K562 (cell line): ENCODE measurements at regions not wholly inside any gene's neighbourhood (a gene's known extent, or its start where the extent isn't known, plus 50 kb on each side); places are given as distances from the start of the nearest gene placed in this dataset.

Experiments used
- ATAC-seq: fragments of 200-7000 bp; cut with Tn5 transposase; 3 replicates; pipeline ENCODE4 v1.9.1; 2020; ENCODE audit warnings: moderate library complexity
- BruUV-seq: library from RNA; stranded (reverse); fragments of 400-500 nt; replicated peaks from 2 replicates; lab custom pipeline; 2021; lab: Mats Ljungman, UMichigan
- CTCF ChIA-PET: fragments of 300-600 bp; formaldehyde crosslinking; extraction: SDS; loops from one replicate; lab custom pipeline; 2021; ENCODE audit warnings: low intra/inter-chr PET ratio; lab: Yijun Ruan, JAX
- POLR2A ChIA-PET: fragments of 300-600, 350-650 bp; sonication (Branson Sonifier 250); formaldehyde crosslinking; extraction: SDS; loops from one replicate; lab custom pipeline; 2021; ENCODE audit warnings: antibody characterized with exemption, inconsistent platforms; lab: Yijun Ruan, JAX
- DNase-seq, 4 experiments: peaks; one replicate each; pipeline versions ENCODE4 v3.0.0 to v3.0.0-alpha.2; 2011 to 2018; ENCODE audit warnings: low spot score in 3 of 4, mixed read lengths in 3 of 4; ENCODE audit errors: extremely low read depth in 1 of 4
- FAIRE-seq: peaks from 2 replicates; lab custom pipeline; 2011; peaks lifted over from hg19 to GRCh38; lab: Jason Lieb, UNC
- H2AFZ ChIP-seq: 2 replicates; pipeline ENCODE4 v1.6.0; 2011; ENCODE audit warnings: low read depth, low read length, control low read depth, inconsistent platforms
- H3K27ac ChIP-seq: fragments of 200-600 bp; 3 replicates; pipeline ENCODE4 v1.8.0; 2011; ENCODE audit warnings: low read depth, mild to moderate bottlenecking, control low read depth, inconsistent platforms, low read length, moderate library complexity, mixed read lengths; ENCODE audit errors: extremely low read depth
- H3K27me3 ChIP-seq, 2 experiments: fragments of 300-600 bp in 1 of 2; 2 replicates in 1 of 2; 3 replicates in 1 of 2; pipeline versions ENCODE4 v1.6.0 to v1.8.0; 2011; ENCODE audit warnings: inconsistent platforms in 2 of 2, low read length in 2 of 2, mild to moderate bottlenecking in 1 of 2, mixed read lengths in 1 of 2, moderate library complexity in 1 of 2; ENCODE audit not compliant: control insufficient read depth in 2 of 2, insufficient read depth in 2 of 2
- H3K36me3 ChIP-seq: fragments of 300-600 bp; 3 replicates; pipeline ENCODE4 v1.8.0; 2011; ENCODE audit warnings: mild to moderate bottlenecking, low read length, inconsistent platforms; ENCODE audit not compliant: control insufficient read depth, insufficient read depth
- H3K4me1 ChIP-seq, 2 experiments: fragments of 200-600 bp in 1 of 2; replicated peaks in 1 of 2; 2 replicates in 1 of 2; 3 replicates in 1 of 2; pipeline versions ENCODE4 v1.5.1 to v1.8.0; 2011; ENCODE audit warnings: inconsistent platforms in 2 of 2, low read length in 2 of 2, mild to moderate bottlenecking in 1 of 2, mixed read lengths in 1 of 2, moderate library complexity in 1 of 2; ENCODE audit not compliant: control insufficient read depth in 2 of 2, insufficient read depth in 2 of 2
- H3K4me2 ChIP-seq: 2 replicates; pipeline ENCODE4 v1.6.1; 2011; ENCODE audit warnings: low read length, control low read depth, inconsistent platforms, mixed read lengths; ENCODE audit not compliant: insufficient read depth
- H3K4me3 ChIP-seq: fragments of 200-600 bp; sonication (generic), shearing (Covaris generic); 2 replicates; pipeline ENCODE4 v1.5.1; 2016; ENCODE audit warnings: control low read depth, inconsistent platforms
- H3K79me2 ChIP-seq: fragments of 200-600 bp; 3 replicates; pipeline ENCODE4 v1.8.0; 2011; ENCODE audit warnings: low read length, inconsistent platforms; ENCODE audit not compliant: control insufficient read depth, insufficient read depth
- H3K9ac ChIP-seq, 2 experiments: 2 replicates each; pipeline versions ENCODE4 v1.6.0 to v1.6.1; 2011; ENCODE audit warnings: low read depth in 2 of 2, low read length in 2 of 2, control low read depth in 1 of 2, inconsistent platforms in 1 of 2, mild to moderate bottlenecking in 1 of 2, mixed read lengths in 1 of 2; ENCODE audit not compliant: insufficient read depth in 1 of 2
- H3K9me1 ChIP-seq: one replicate; pipeline ENCODE4 v1.6.0; 2011; ENCODE audit warnings: inconsistent platforms, mild to moderate bottlenecking, low read length, moderate library complexity; ENCODE audit not compliant: control insufficient read depth, insufficient read depth
- H3K9me3 ChIP-seq: replicated peaks from 2 replicates; pipeline ENCODE4 v1.5.1; 2011; ENCODE audit warnings: low read depth, low read length, inconsistent platforms; ENCODE audit not compliant: control insufficient read depth, insufficient read depth
- H4K20me1 ChIP-seq: replicated peaks from 2 replicates; pipeline ENCODE4 v1.6.1; 2011; ENCODE audit warnings: low read length, inconsistent platforms, mixed read lengths; ENCODE audit not compliant: control insufficient read depth, insufficient read depth
- ARID2 ChIP-seq: fragments of 450-650 bp; IDR thresholded peaks from 2 replicates; pipeline ENCODE4 v1.6.1; 2017; ENCODE audit warnings: antibody characterized with exemption, mild to moderate bottlenecking
- FOXA1 ChIP-seq: fragments of 450-650 bp; IDR thresholded peaks from 2 replicates; pipeline ENCODE4 v1.6.1; 2016; ENCODE audit warnings: mild to moderate bottlenecking, borderline replicate concordance
- HDAC6 ChIP-seq: IDR thresholded peaks from 2 replicates; pipeline ENCODE4 v1.6.1; 2012; ENCODE audit warnings: low read depth, mild to moderate bottlenecking, control low read depth, inconsistent platforms, low read length, moderate library complexity
- HOMEZ ChIP-seq: fragments of 250-450 bp; sonication (Bioruptor Pico); IDR thresholded peaks from 2 replicates; pipeline ENCODE4 v1.4.0; 2020; ENCODE audit warnings: mild to moderate bottlenecking, moderate library complexity
- KHSRP ChIP-seq: fragments of 450-650 bp; IDR thresholded peaks from 2 replicates; pipeline ENCODE4 v1.6.1; 2017
- MAFG ChIP-seq: fragments of 450-650 bp; conservative IDR thresholded peaks from 2 replicates; pipeline ENCODE4 v1.6.1; 2016; ENCODE audit warnings: missing genetic modification characterization, missing compliant biosample characterization
- MBD2 ChIP-seq: sonication (generic); IDR thresholded peaks from 2 replicates; pipeline ENCODE4 v1.6.1; 2016; ENCODE audit warnings: low read depth, borderline replicate concordance
- NCOR1 ChIP-seq: fragments of 450-650 bp; IDR thresholded peaks from 2 replicates; pipeline ENCODE4 v1.6.1; 2016; ENCODE audit warnings: mild to moderate bottlenecking, moderate library complexity
- NFE2 ChIP-seq: IDR thresholded peaks from 2 replicates; pipeline ENCODE4 v1.6.1; 2014; ENCODE audit warnings: antibody characterized with exemption, low read depth
- NRF1 ChIP-seq, 2 experiments: fragments of 450-650 bp; IDR thresholded peaks in 1 of 2; conservative IDR thresholded peaks in 1 of 2; 2 replicates each; pipeline ENCODE4 v1.6.1; 2014; ENCODE audit warnings: mild to moderate bottlenecking in 2 of 2
- PML ChIP-seq: IDR thresholded peaks from 2 replicates; pipeline ENCODE4 v1.6.1; 2012; ENCODE audit warnings: low read length, inconsistent platforms
- POLR3A ChIP-seq: IDR thresholded peaks from 2 replicates; pipeline ENCODE4 v1.6.1; 2011; ENCODE audit warnings: borderline replicate concordance, mild to moderate bottlenecking, moderate library complexity; ENCODE audit not compliant: insufficient read length, insufficient read depth; ENCODE audit errors: extremely low read depth
- TFAP4 ChIP-seq: sonication (generic); formaldehyde crosslinking; IDR thresholded peaks from 2 replicates; pipeline ENCODE4 v1.8.0; 2022; ENCODE audit warnings: missing genetic modification reagents, mild to moderate bottlenecking, moderate library complexity, borderline replicate concordance
- TOE1 ChIP-seq, 2 experiments: fragments of 450-650 bp in 1 of 2; sonication (generic) in 1 of 2; formaldehyde crosslinking in 1 of 2; IDR thresholded peaks; 2 replicates each; pipeline versions ENCODE4 v1.7.1 to v1.8.0; 2016 to 2022; ENCODE audit warnings: borderline replicate concordance in 2 of 2, mild to moderate bottlenecking in 2 of 2, antibody characterized with exemption in 1 of 2, inconsistent platforms in 1 of 2, low read depth in 1 of 2, missing genetic modification reagents in 1 of 2, moderate library complexity in 1 of 2
- ZBTB2 ChIP-seq: fragments of 450-650 bp; IDR thresholded peaks from 2 replicates; pipeline ENCODE4 v1.6.1; 2016; ENCODE audit warnings: antibody characterized with exemption
- ZFP36 ChIP-seq: fragments of 150-350 bp; IDR thresholded peaks from 2 replicates; pipeline ENCODE4 v1.6.1; 2018; ENCODE audit warnings: low read length, low read depth; ENCODE audit not compliant: partially characterized antibody
- ZNF24 ChIP-seq: fragments of 450-650 bp; IDR thresholded peaks from 2 replicates; pipeline ENCODE4 v1.6.1; 2016
- ZNF431 ChIP-seq: sonication (generic); formaldehyde crosslinking; IDR thresholded peaks from 2 replicates; pipeline ENCODE4 v1.8.0; 2022; ENCODE audit warnings: mild to moderate bottlenecking, missing genetic modification reagents
- whole genome bisulfite sequencing: fragments of 100-300 bp; shearing (Covaris generic); methylation state at CpG from one replicate; pipeline ENCODE4 v1.1.6; 2016; ENCODE audit warnings: low coverage, mixed read lengths; ENCODE audit not compliant: insufficient coverage; ENCODE audit errors: missing lambda C conversion rate; 5-methylcytosine and 5-hydroxymethylcytosine counted together
- in situ Hi-C: fragments of 300-500 bp; cut with MboI; formaldehyde crosslinking; loops from 4 replicates; pipeline ENCODE4 v1.15.0; 2018; ENCODE audit warnings: inconsistent platforms, mixed read lengths
- intact Hi-C: fragments of 100-400 bp; cut with micrococcal nuclease; formaldehyde crosslinking; loops from 2 replicates; pipeline ENCODE4 v1.14.2; 2022
- TF ChIP-seq, protein P1 (sequence below), 2 experiments: fragments of 450-650 bp in 1 of 2; sonication (generic) in 1 of 2; formaldehyde crosslinking; conservative IDR thresholded peaks; 2 replicates each; pipeline versions ENCODE4 v1.4.0 to v1.8.1; 2020 to 2022; ENCODE audit warnings: mild to moderate bottlenecking in 1 of 2, missing genetic modification reagents in 1 of 2

- CTCF ChIA-PET = no interaction called here
- BruUV-seq = no TSS peak
- in situ Hi-C loops (no loop called here), intact Hi-C loops (no loop called here)
- no peak for DNase-seq
- ATAC-seq = no peak
- POLR2A ChIA-PET = interaction anchor here (0.7 kb wide), 1 partner anchor 84 kb away, joined by 3 read pairs; no protein-coding TSS in a partner anchor
- WGBS = under 1% methylated on average over 18 of the region's 20 CpGs
- no peaks in the 10 kb centered on the region; a peak in 1 of 5 replicates for H3K4me1 ChIP-seq
- no peaks in the 10 kb centered on the region for H3K36me3 ChIP-seq
- FAIRE-seq = no peak
- peaks cover 6 to 48% of the 10 kb centered on the region in 2 experiments; a peak in 3 of 5 replicates for H3K27me3 ChIP-seq
- no peak overlapping the region for H3K9ac ChIP-seq
- no peak overlapping the region for H2AFZ ChIP-seq
- no peaks in the 10 kb centered on the region for H3K79me2 ChIP-seq
- no peaks in the 10 kb centered on the region for H3K9me1 ChIP-seq
- no peaks in the 10 kb centered on the region; the same call in 1 of the 2 replicates for H3K9me3 ChIP-seq
- no peak overlapping the region for H3K27ac ChIP-seq
- no peak overlapping the region for H3K4me3 ChIP-seq
- H4K20me1 ChIP-seq = no peaks in the 10 kb centered on the region; the same call in 1 of the 2 replicates
- H3K4me2 ChIP-seq = no peak overlapping the region
- TF ChIP-seq NFE2 = no peak
- no peak for TF ChIP-seq TOE1 (IDR thresholded peaks at IDR 0.05; ENCODE audit: borderline replicate concordance)
- TF ChIP-seq TOE1 (CRISPR knock-in tag; IDR thresholded peaks at IDR 0.05; ENCODE audit: borderline replicate concordance, low read depth) = no peak
- no peak for TF ChIP-seq KHSRP
- TF ChIP-seq ARID2 = no peak
- TF ChIP-seq FOXA1 = no peak
- no peak for TF ChIP-seq MAFG (tag)
- no peak for TF ChIP-seq NCOR1
- TF ChIP-seq TFAP4 (CRISPR knock-in tag) = no peak
- TF ChIP-seq ZFP36 = no peak
- no peak for TF ChIP-seq NRF1 (conservative IDR thresholded peaks at IDR 0.05 in 1 of 2, IDR thresholded peaks at IDR 0.05 in 1 of 2)
- no peak for TF ChIP-seq HOMEZ (CRISPR knock-in tag)
- TF ChIP-seq HDAC6 = no peak
- TF ChIP-seq MBD2 = no peak
- no peak for TF ChIP-seq PML
- TF ChIP-seq, protein P1, sequence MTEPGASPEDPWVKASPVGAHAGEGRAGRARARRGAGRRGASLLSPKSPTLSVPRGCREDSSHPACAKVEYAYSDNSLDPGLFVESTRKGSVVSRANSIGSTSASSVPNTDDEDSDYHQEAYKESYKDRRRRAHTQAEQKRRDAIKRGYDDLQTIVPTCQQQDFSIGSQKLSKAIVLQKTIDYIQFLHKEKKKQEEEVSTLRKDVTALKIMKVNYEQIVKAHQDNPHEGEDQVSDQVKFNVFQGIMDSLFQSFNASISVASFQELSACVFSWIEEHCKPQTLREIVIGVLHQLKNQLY (CRISPR knock-in tag; conservative IDR thresholded peaks at IDR 0.05) = no peak
- TF ChIP-seq POLR3A = no peak
- no peak for TF ChIP-seq ZBTB2
- TF ChIP-seq ZNF431 (CRISPR knock-in tag) = no peak
- no peak for TF ChIP-seq ZNF24
Measured at GRCh38 chr16:86371083-86371803, 139.1 kb upstream of the FOXF1 start.
